ENCODE measurements at regions not wholly inside any gene's neighbourhood (a gene's known extent, or its start where the extent isn't known, plus 50 kb on each side); places are given as distances from the start of the nearest gene placed in this dataset.

DNA sequence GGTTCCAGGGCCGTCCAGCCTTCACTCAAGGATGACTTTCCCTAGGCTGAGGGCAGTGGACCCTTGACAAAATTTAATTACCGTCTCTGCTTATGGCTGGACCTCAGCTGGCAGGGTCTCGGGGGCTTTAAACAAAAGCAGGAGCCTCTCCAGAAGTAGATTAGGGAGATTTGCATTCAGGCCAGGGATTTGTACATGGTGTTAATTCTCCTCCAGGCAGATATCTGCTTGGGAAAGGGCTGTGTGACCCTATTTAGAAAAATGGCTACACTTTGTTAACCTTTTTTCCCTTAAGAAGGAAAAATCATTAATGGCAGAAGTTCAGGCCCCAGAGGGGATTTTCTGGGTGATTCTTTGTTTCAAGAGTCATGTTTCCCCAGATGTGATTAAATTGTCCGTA is 329.1 kb upstream of the C2CD4B start:
- TF ChIP-seq, protein P1, sequence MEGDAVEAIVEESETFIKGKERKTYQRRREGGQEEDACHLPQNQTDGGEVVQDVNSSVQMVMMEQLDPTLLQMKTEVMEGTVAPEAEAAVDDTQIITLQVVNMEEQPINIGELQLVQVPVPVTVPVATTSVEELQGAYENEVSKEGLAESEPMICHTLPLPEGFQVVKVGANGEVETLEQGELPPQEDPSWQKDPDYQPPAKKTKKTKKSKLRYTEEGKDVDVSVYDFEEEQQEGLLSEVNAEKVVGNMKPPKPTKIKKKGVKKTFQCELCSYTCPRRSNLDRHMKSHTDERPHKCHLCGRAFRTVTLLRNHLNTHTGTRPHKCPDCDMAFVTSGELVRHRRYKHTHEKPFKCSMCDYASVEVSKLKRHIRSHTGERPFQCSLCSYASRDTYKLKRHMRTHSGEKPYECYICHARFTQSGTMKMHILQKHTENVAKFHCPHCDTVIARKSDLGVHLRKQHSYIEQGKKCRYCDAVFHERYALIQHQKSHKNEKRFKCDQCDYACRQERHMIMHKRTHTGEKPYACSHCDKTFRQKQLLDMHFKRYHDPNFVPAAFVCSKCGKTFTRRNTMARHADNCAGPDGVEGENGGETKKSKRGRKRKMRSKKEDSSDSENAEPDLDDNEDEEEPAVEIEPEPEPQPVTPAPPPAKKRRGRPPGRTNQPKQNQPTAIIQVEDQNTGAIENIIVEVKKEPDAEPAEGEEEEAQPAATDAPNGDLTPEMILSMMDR (IDR thresholded peaks at IDR 0.05) = no peak
- TF ChIP-seq POLR2A (IDR thresholded peaks at IDR 0.05) = no peak

Data from heart left ventricle (tissue), 13 donors.